ENCODE measurements at regions not wholly inside any gene's neighbourhood (a gene's known extent, or its start where the extent isn't known, plus 50 kb on each side); places are given as distances from the start of the nearest gene placed in this dataset.

- TF ChIP-seq CTCF (conservative IDR thresholded peaks at IDR 0.05 in 1 of 2, IDR thresholded peaks at IDR 0.05 in 1 of 2; ENCODE audit: low read depth in 1 of 2, low read length in 2 of 2) (no peak), EZH2 (IDR thresholded peaks at IDR 0.05; ENCODE audit: low read length, missing control alignments) (no peak)
These were observed 257.6 kb downstream of the KLF13 start for GRCh38 chr15:31584195-31584594.
